GM10266 (cell line): ENCODE measurements at regions not wholly inside any gene's neighbourhood (a gene's known extent, or its start where the extent isn't known, plus 50 kb on each side); places are given as distances from the start of the nearest gene placed in this dataset.
"Not testable (repeated sequence)": the region's sequence is repeated elsewhere in the genome, so short reads cannot be mapped to it uniquely, and the experiment has no call there.

Source experiments
- DNase-seq: peaks from one replicate; pipeline ENCODE4 v3.0.0; 2012; ENCODE audit errors: extremely low spot score
- CTCF ChIP-seq: IDR thresholded peaks from 2 replicates; pipeline ENCODE4 v1.5.1; 2012; ENCODE audit warnings: mild to moderate bottlenecking, low read depth; ENCODE audit not compliant: control insufficient read depth, insufficient read depth; ENCODE audit errors: missing control alignments

- not testable (repeated sequence) for DNase-seq
Observed at GRCh38 chr14:34381304-34381703, 80.7 kb downstream of the SPTSSA start.

GRCh38 chr14:34380471-34380845, 81.6 kb downstream of the SPTSSA start:
- no peak for DNase-seq
- no peak for TF ChIP-seq CTCF

GRCh38 chr14:34379816-34380470, 82.1 kb downstream of the SPTSSA start:
- no peak for TF ChIP-seq CTCF
- DNase-seq, result no peak

DNA sequence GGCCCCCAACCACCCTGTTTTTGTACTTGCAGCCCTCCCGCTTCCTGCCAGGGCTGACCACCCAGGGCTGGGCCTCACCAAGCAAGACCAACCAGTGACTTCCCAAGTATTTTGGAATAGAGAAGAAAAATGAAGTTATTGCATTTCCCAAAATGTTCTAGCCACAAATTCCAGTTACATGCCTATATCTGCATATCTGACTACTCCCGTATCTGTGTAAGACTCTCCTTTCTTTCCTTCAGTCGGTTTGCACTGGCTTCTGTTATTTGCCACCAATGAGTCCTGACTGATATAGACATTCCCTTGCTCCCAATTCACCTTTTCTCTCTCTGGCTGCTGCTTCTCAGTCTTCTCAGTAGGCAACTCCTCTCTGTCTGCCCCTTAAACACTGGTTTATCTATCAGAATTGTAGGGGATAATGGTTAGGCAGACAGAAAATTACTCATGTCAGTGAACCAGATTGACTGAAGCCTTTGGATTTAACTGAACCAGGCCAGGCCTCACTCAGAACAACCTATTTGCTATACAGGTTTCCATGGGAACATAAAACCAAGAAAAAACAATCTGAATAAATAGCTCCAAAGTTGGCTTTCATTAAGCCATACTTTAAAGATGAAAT, 85.3 kb downstream of the SPTSSA start:
- DNase-seq, result no peak
- no peak for TF ChIP-seq CTCF

DNA sequence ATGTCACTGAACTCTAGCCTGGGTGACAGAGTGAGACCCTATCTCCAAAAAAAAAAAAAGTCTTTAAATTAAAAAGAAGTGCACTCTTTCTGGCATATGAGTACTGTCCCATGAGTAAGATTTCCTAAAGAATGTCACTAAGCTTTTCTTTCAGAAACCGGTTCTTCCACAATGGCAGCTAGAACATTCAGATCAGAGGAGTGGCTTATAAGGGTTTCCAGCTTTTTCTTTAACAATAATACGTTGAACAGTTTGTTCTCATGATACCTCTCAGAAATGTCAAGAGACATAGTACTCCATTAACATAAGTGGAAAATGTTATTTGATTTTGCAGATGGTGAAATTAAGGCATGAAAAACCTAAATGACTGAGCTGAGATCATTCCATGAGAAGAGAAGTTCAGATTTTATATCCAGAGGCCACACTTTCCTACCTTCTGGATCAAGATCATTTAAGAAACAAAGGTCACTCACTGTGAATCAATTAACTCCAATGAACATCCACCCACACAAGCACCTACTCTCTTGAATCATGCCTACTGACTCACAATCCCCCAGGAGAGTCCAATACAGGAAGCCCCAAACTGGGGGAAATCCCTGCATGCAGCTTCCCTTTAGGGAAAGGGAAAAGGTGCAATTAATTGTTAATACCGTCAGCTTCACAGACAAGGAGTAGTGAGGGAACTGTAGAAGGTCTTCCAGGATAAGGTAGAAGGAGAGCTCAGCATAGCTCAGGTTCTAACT, 86.9 kb downstream of the SPTSSA start:
- DNase-seq, result no peak
- no peak for TF ChIP-seq CTCF

- DNase-seq, result no peak
- TF ChIP-seq CTCF, result no peak
Observed at GRCh38 chr14:34373191-34373590, 88.8 kb downstream of the SPTSSA start.

GRCh38 chr14:34372786-34373185, 89.3 kb downstream of the SPTSSA start:
- TF ChIP-seq CTCF, result no peak
- DNase-seq, result no peak
